SK-N-DZ (cell line): ENCODE measurements at regions not wholly inside any gene's neighbourhood (a gene's known extent, or its start where the extent isn't known, plus 50 kb on each side); places are given as distances from the start of the nearest gene placed in this dataset.
A peak's percentile ranks its signal among the peaks of the same experiment; 100 is the strongest.

ENCODE experiments used
- DNase-seq: peaks from one replicate; pipeline ENCODE4 v3.0.0-alpha.2; 2015; ENCODE audit warnings: low spot score

GRCh38 chr13:73715911-73716510, 418.2 kb downstream of the KLF12 start:
- DNase-seq, result no peak

- no peak for DNase-seq
Observed at GRCh38 chr13:73715114-73715910, 418.9 kb downstream of the KLF12 start.

- no peak for DNase-seq
Observed at GRCh38 chr13:73714522-73714921, 419.7 kb downstream of the KLF12 start.

GRCh38 chr13:73708393-73708985, 425.7 kb downstream of the KLF12 start:
- DNase-seq, result peak; percentile 64

GRCh38 chr13:73704587-73704986, 429.6 kb downstream of the KLF12 start:
- DNase-seq, result no peak

GRCh38 chr13:73703606-73704005, 430.6 kb downstream of the KLF12 start:
- DNase-seq, result no peak

GRCh38 chr13:73702419-73703071, 431.7 kb downstream of the KLF12 start:
- peak; percentile 5 for DNase-seq

- DNase-seq, result no peak
Observed at GRCh38 chr13:73701160-73701559, 433.0 kb downstream of the KLF12 start.

GRCh38 chr13:73698859-73699258, 435.3 kb downstream of the KLF12 start:
- DNase-seq, result no peak

- no peak for DNase-seq
Observed at GRCh38 chr13:73697166-73697565, 437.0 kb downstream of the KLF12 start.

GRCh38 chr13:73696713-73697112, 437.5 kb downstream of the KLF12 start:
- no peak for DNase-seq

- no peak for DNase-seq
Observed at GRCh38 chr13:73696271-73696670, 437.9 kb downstream of the KLF12 start.

- DNase-seq, result no peak
Observed at GRCh38 chr13:73695325-73695724, 438.9 kb downstream of the KLF12 start.

GRCh38 chr13:73693215-73693614, 441.0 kb downstream of the KLF12 start:
- DNase-seq, result no peak

GRCh38 chr13:73691891-73692290, 442.3 kb downstream of the KLF12 start:
- DNase-seq, result no peak

- no peak for DNase-seq
Observed at GRCh38 chr13:73687929-73688328, 446.3 kb downstream of the KLF12 start.

- no peak for DNase-seq
Observed at GRCh38 chr13:73687087-73687486, 447.1 kb downstream of the KLF12 start.

GRCh38 chr13:73684750-73685149, 449.5 kb downstream of the KLF12 start:
- DNase-seq, result no peak

- no peak for DNase-seq
Observed at GRCh38 chr13:73684286-73684685, 449.9 kb downstream of the KLF12 start.

GRCh38 chr13:73683746-73684145, 450.5 kb downstream of the KLF12 start:
- DNase-seq, result no peak

GRCh38 chr13:73681779-73682178, 452.4 kb downstream of the KLF12 start:
- no peak for DNase-seq

- DNase-seq, result no peak
Observed at GRCh38 chr13:73681015-73681414, 453.2 kb downstream of the KLF12 start.
